ENCODE measurements at regions not wholly inside any gene's neighbourhood (a gene's known extent, or its start where the extent isn't known, plus 50 kb on each side); places are given as distances from the start of the nearest gene placed in this dataset.

- WGBS (ENCODE audit: low lambda C conversion rate, missing lambda C conversion rate): 83% methylated on average over 1 of the region's 1 CpG
- TF ChIP-seq EZH2phosphoT487 (IDR thresholded peaks at IDR 0.05; ENCODE audit: low read depth, severe bottlenecking, unreplicated experiment) (no peak), EZH2 (IDR thresholded peaks at IDR 0.05; ENCODE audit: borderline replicate concordance) (no peak), CTCF (IDR thresholded peaks at IDR 0.05; ENCODE audit: poor library complexity) (no peak)
- Histone ChIP-seq H2AFZ (no peak overlapping the region), H3K4me1 (ENCODE audit: insufficient read depth) (no peaks in the 10 kb centered on the region), H3K27ac (no peak overlapping the region), H3K9me2 (replicated peaks; ENCODE audit: insufficient read depth) (no peaks in the 10 kb centered on the region), H3K4me3 (no peak overlapping the region), H4K20me1 (ENCODE audit: insufficient read depth, poor library complexity, severe bottlenecking) (no peaks in the 10 kb centered on the region), H3K36me3 (replicated peaks; ENCODE audit: insufficient read depth, low read depth) (no peaks in the 10 kb centered on the region), H3K79me2 (no peaks in the 10 kb centered on the region), H3K9me3 (ENCODE audit: low read depth) (no peaks in the 10 kb centered on the region), H3K4me2 (no peak overlapping the region), H3K27me3 (no peaks in the 10 kb centered on the region)
- DNase-seq (ENCODE audit: low spot score): no peak
These were observed 790.9 kb upstream of the GCFC2 start for GRCh38 chr2:76501641-76502040.

- H3K4me3 ChIP-seq: no peak overlapping the region
- no peaks in the 10 kb centered on the region for H3K9me3 ChIP-seq (ENCODE audit: low read depth)
- H3K27me3 ChIP-seq: no peaks in the 10 kb centered on the region
- H3K79me2 ChIP-seq: no peaks in the 10 kb centered on the region
- TF ChIP-seq EZH2 (IDR thresholded peaks at IDR 0.05; ENCODE audit: borderline replicate concordance) (no peak), CTCF (IDR thresholded peaks at IDR 0.05; ENCODE audit: poor library complexity) (no peak), EZH2phosphoT487 (IDR thresholded peaks at IDR 0.05; ENCODE audit: low read depth, severe bottlenecking, unreplicated experiment) (no peak)
- H3K36me3 ChIP-seq (replicated peaks; ENCODE audit: insufficient read depth, low read depth): no peaks in the 10 kb centered on the region
- no peak for DNase-seq (ENCODE audit: low spot score)
- no peak overlapping the region for H3K27ac ChIP-seq
- 69% methylated on average over 2 of the region's 2 CpGs for WGBS (ENCODE audit: low lambda C conversion rate, missing lambda C conversion rate)
- H4K20me1 ChIP-seq (ENCODE audit: insufficient read depth, poor library complexity, severe bottlenecking): no peaks in the 10 kb centered on the region
- no peaks in the 10 kb centered on the region for H3K9me2 ChIP-seq (replicated peaks; ENCODE audit: insufficient read depth)
- no peak overlapping the region for H2AFZ ChIP-seq
- no peaks in the 10 kb centered on the region for H3K4me1 ChIP-seq (ENCODE audit: insufficient read depth)
- no peak overlapping the region for H3K4me2 ChIP-seq
These were observed 787.6 kb upstream of the GCFC2 start for GRCh38 chr2:76498360-76498759.

GRCh38 chr2:76491503-76491902, 780.8 kb upstream of the GCFC2 start:
- 88% methylated on average over 1 of the region's 1 CpG for WGBS (ENCODE audit: low lambda C conversion rate, missing lambda C conversion rate)
- Histone ChIP-seq H3K4me2 (no peak overlapping the region), H3K79me2 (no peaks in the 10 kb centered on the region), H3K36me3 (replicated peaks; ENCODE audit: insufficient read depth, low read depth) (no peaks in the 10 kb centered on the region), H3K27ac (no peak overlapping the region), H3K9me2 (replicated peaks; ENCODE audit: insufficient read depth) (no peaks in the 10 kb centered on the region), H2AFZ (no peak overlapping the region), H3K4me3 (no peak overlapping the region), H3K4me1 (ENCODE audit: insufficient read depth) (no peaks in the 10 kb centered on the region), H3K9me3 (ENCODE audit: low read depth) (no peaks in the 10 kb centered on the region), H3K27me3 (no peaks in the 10 kb centered on the region), H4K20me1 (ENCODE audit: insufficient read depth, poor library complexity, severe bottlenecking) (no peaks in the 10 kb centered on the region)
- DNase-seq (ENCODE audit: low spot score): no peak
- TF ChIP-seq EZH2 (IDR thresholded peaks at IDR 0.05; ENCODE audit: borderline replicate concordance) (no peak), CTCF (IDR thresholded peaks at IDR 0.05; ENCODE audit: poor library complexity) (no peak), EZH2phosphoT487 (IDR thresholded peaks at IDR 0.05; ENCODE audit: low read depth, severe bottlenecking, unreplicated experiment) (no peak)

Data from hepatocyte (in vitro differentiated cells).